ENCODE measurements at regions not wholly inside any gene's neighbourhood (a gene's known extent, or its start where the extent isn't known, plus 50 kb on each side); places are given as distances from the start of the nearest gene placed in this dataset.

- H3K27me3 ChIP-seq (replicated peaks; ENCODE audit: insufficient read depth, low read length), result no peaks in the 10 kb centered on the region
- H3K9me2 ChIP-seq (replicated peaks; ENCODE audit: insufficient read depth, low read length), result no peaks in the 10 kb centered on the region
- no peaks in the 10 kb centered on the region for H3F3A ChIP-seq (ENCODE audit: insufficient read depth, low read length)
- DNase-seq, result no peak
- no peak overlapping the region for H3K9ac ChIP-seq (ENCODE audit: low read length)
- H2AFZ ChIP-seq (ENCODE audit: low read length), result no peak overlapping the region
- H3K9me3 ChIP-seq (replicated peaks; ENCODE audit: insufficient read depth, low read length), result no peaks in the 10 kb centered on the region
- no peak overlapping the region for H3K4me2 ChIP-seq (ENCODE audit: low read depth, low read length)
- no peaks in the 10 kb centered on the region for H4K20me1 ChIP-seq (ENCODE audit: insufficient read depth, low read length)
- no peak overlapping the region for H3K4me3 ChIP-seq (ENCODE audit: low read length)
- H3K79me2 ChIP-seq (ENCODE audit: low read length), result no peaks in the 10 kb centered on the region
- H3K4me1 ChIP-seq (ENCODE audit: low read length), result no peaks in the 10 kb centered on the region
- TF ChIP-seq EZH2phosphoT487 (IDR thresholded peaks at IDR 0.05; ENCODE audit: low read length) (no peak), CTCF (IDR thresholded peaks at IDR 0.05; ENCODE audit: low read length) (no peak), EZH2 (optimal IDR thresholded peaks at IDR 0.05; ENCODE audit: low read depth, low read length) (no peak)
- no peaks in the 10 kb centered on the region for H3K36me3 ChIP-seq (replicated peaks; ENCODE audit: insufficient read depth, low read length)
- no peak overlapping the region for H3K27ac ChIP-seq (ENCODE audit: low read length)
Observed at GRCh38 chr12:33828326-33828725, 194.0 kb upstream of the ALG10 start.

- Histone ChIP-seq H4K20me1 (ENCODE audit: insufficient read depth, low read length) (no peaks in the 10 kb centered on the region), H3K4me1 (ENCODE audit: low read length) (no peaks in the 10 kb centered on the region), H3K9ac (ENCODE audit: low read length) (no peak overlapping the region), H3K36me3 (replicated peaks; ENCODE audit: insufficient read depth, low read length) (no peaks in the 10 kb centered on the region), H3K27me3 (replicated peaks; ENCODE audit: insufficient read depth, low read length) (no peaks in the 10 kb centered on the region), H3K79me2 (ENCODE audit: low read length) (no peaks in the 10 kb centered on the region), H3K9me3 (replicated peaks; ENCODE audit: insufficient read depth, low read length) (no peaks in the 10 kb centered on the region), H3K4me2 (ENCODE audit: low read depth, low read length) (no peak overlapping the region), H2AFZ (ENCODE audit: low read length) (no peak overlapping the region), H3F3A (ENCODE audit: insufficient read depth, low read length) (no peaks in the 10 kb centered on the region), H3K9me2 (replicated peaks; ENCODE audit: insufficient read depth, low read length) (no peaks in the 10 kb centered on the region), H3K4me3 (ENCODE audit: low read length) (no peak overlapping the region), H3K27ac (ENCODE audit: low read length) (no peak overlapping the region)
- TF ChIP-seq EZH2 (optimal IDR thresholded peaks at IDR 0.05; ENCODE audit: low read depth, low read length) (no peak), EZH2phosphoT487 (IDR thresholded peaks at IDR 0.05; ENCODE audit: low read length) (no peak), CTCF (IDR thresholded peaks at IDR 0.05; ENCODE audit: low read length) (no peak)
- DNase-seq, result no peak
Observed at GRCh38 chr12:33830070-33830469, 192.2 kb upstream of the ALG10 start.

- Histone ChIP-seq H3K27me3 (replicated peaks; ENCODE audit: insufficient read depth, low read length) (no peaks in the 10 kb centered on the region), H3K4me3 (ENCODE audit: low read length) (no peak overlapping the region), H3K79me2 (ENCODE audit: low read length) (no peaks in the 10 kb centered on the region), H4K20me1 (ENCODE audit: insufficient read depth, low read length) (no peaks in the 10 kb centered on the region), H2AFZ (ENCODE audit: low read length) (no peak overlapping the region), H3K9me3 (replicated peaks; ENCODE audit: insufficient read depth, low read length) (no peaks in the 10 kb centered on the region), H3F3A (ENCODE audit: insufficient read depth, low read length) (no peaks in the 10 kb centered on the region), H3K27ac (ENCODE audit: low read length) (no peak overlapping the region), H3K9me2 (replicated peaks; ENCODE audit: insufficient read depth, low read length) (no peaks in the 10 kb centered on the region), H3K9ac (ENCODE audit: low read length) (no peak overlapping the region), H3K36me3 (replicated peaks; ENCODE audit: insufficient read depth, low read length) (no peaks in the 10 kb centered on the region), H3K4me1 (ENCODE audit: low read length) (no peaks in the 10 kb centered on the region), H3K4me2 (ENCODE audit: low read depth, low read length) (no peak overlapping the region)
- no peak for TF ChIP-seq EZH2 (optimal IDR thresholded peaks at IDR 0.05; ENCODE audit: low read depth, low read length)
- no peak for TF ChIP-seq EZH2phosphoT487 (IDR thresholded peaks at IDR 0.05; ENCODE audit: low read length)
- no peak for TF ChIP-seq CTCF (IDR thresholded peaks at IDR 0.05; ENCODE audit: low read length)
- DNase-seq, result no peak
Observed at GRCh38 chr12:33832900-33833299, 189.4 kb upstream of the ALG10 start.
